Mesendoderm (in vitro differentiated cells): ENCODE measurements at regions not wholly inside any gene's neighbourhood (a gene's known extent, or its start where the extent isn't known, plus 50 kb on each side); places are given as distances from the start of the nearest gene placed in this dataset.

Source experiments
- DNase-seq: peaks from one replicate; pipeline ENCODE4 v3.0.0; 2013
- H2AK5ac ChIP-seq: 2 replicates; pipeline ENCODE4 v1.6.1; 2013; ENCODE audit warnings: low read length, inconsistent platforms
- H2BK120ac ChIP-seq: 2 replicates; pipeline ENCODE4 v1.6.1; 2013; ENCODE audit warnings: low read depth, mild to moderate bottlenecking, low read length, moderate library complexity, mixed read lengths
- H2BK15ac ChIP-seq: replicated peaks from 2 replicates; pipeline ENCODE4 v1.6.1; 2013; ENCODE audit warnings: low read depth, mild to moderate bottlenecking, moderate library complexity
- H2BK5ac ChIP-seq: 2 replicates; pipeline ENCODE4 v1.6.1; 2013; ENCODE audit warnings: low read length, inconsistent platforms
- H3K18ac ChIP-seq: 2 replicates; pipeline ENCODE4 v1.6.1; 2013; ENCODE audit warnings: mild to moderate bottlenecking, low read length, mixed read lengths
- H3K23ac ChIP-seq: one replicate; pipeline ENCODE4 v1.6.1; 2013; ENCODE audit warnings: low read length
- H3K27ac ChIP-seq: 2 replicates; pipeline ENCODE4 v1.5.1; 2013; ENCODE audit warnings: low read depth, mild to moderate bottlenecking, inconsistent platforms, low read length, moderate library complexity
- H3K27me3 ChIP-seq: 2 replicates; pipeline ENCODE4 v1.6.1; 2013; ENCODE audit warnings: low read length, control low read depth, mild to moderate bottlenecking, inconsistent platforms; ENCODE audit not compliant: insufficient read depth, poor library complexity
- H3K36me3 ChIP-seq: 2 replicates; pipeline ENCODE4 v1.6.1; 2013; ENCODE audit warnings: low read length, inconsistent platforms; ENCODE audit not compliant: control insufficient read depth, insufficient read depth
- H3K4ac ChIP-seq: one replicate; pipeline ENCODE4 v1.6.1; 2013; ENCODE audit warnings: low read depth, mild to moderate bottlenecking, low read length, moderate library complexity
- H3K4me1 ChIP-seq: 2 replicates; pipeline ENCODE4 v1.6.1; 2013; ENCODE audit warnings: low read depth, low read length, inconsistent platforms; ENCODE audit not compliant: control insufficient read depth
- H3K4me2 ChIP-seq: 2 replicates; pipeline ENCODE4 v1.6.1; 2013; ENCODE audit warnings: low read length
- H3K4me3 ChIP-seq: 2 replicates; pipeline ENCODE4 v1.5.1; 2013; ENCODE audit warnings: mild to moderate bottlenecking, low read length
- H3K56ac ChIP-seq: one replicate; pipeline ENCODE4 v1.6.1; 2013; ENCODE audit warnings: low read length
- H3K79me1 ChIP-seq: 2 replicates; pipeline ENCODE4 v1.6.1; 2013; ENCODE audit warnings: low read length, inconsistent platforms
- H3K79me2 ChIP-seq: 2 replicates; pipeline ENCODE4 v1.6.1; 2013; ENCODE audit warnings: mild to moderate bottlenecking, low read length; ENCODE audit not compliant: control insufficient read depth, insufficient read depth
- H3K9ac ChIP-seq: 2 replicates; pipeline ENCODE4 v1.6.1; 2013; ENCODE audit warnings: low read length, inconsistent platforms
- H4K5ac ChIP-seq: one replicate; pipeline ENCODE4 v1.6.1; 2013; ENCODE audit warnings: low read length
- H4K8ac ChIP-seq: one replicate; pipeline ENCODE4 v1.6.1; 2013; ENCODE audit warnings: low read depth, mild to moderate bottlenecking, control low read depth, low read length, moderate library complexity
- WGBS: extraction: QIAGEN DNeasy Blood & Tissue Kit; methylation state at CpG from one replicate; pipeline ENCODE4 v1.1.7; 2013; ENCODE audit warnings: low lambda C conversion rate, missing lambda C conversion rate; ENCODE audit not compliant: insufficient coverage; ENCODE audit errors: extremely low coverage; 5-methylcytosine and 5-hydroxymethylcytosine counted together

DNA sequence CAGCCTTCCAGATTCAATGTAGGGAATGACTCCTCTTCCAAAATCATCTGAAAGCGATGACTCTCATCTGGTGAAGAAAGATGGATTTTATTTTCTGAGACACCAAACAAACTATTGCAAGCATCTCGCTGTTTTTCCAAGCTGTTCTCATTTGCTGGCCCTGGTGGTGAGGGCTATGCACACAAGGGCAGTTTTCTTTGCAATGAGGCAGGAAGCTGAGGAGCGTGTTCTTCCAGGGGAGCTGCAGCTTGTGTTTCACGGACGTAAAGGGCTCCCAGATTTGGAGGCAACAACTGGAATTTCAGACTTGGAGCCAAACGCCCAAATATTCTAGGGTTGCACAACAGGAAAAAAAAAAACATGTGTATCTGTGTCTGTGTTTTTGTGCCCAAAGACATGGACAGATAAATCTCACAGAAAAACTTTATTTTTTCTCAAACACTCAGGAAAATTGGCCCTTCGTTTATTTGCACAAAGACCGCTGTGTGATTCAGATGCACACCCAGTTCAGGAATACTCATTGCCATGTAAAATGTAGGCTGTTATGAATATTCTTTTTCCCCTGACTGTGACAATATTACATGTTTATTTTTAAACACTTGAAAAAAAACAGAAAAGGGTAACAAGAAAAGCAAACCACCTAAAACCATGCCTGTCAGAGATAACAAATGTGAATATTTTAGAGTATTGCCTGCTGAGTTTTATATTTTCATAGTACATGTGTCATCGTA is 151.3 kb downstream of the GAS1 start:
- Histone ChIP-seq H3K4me3 (no peak overlapping the region), H2AK5ac (no peak overlapping the region), H3K4me2 (no peak overlapping the region), H3K4ac (no peak overlapping the region), H3K36me3 (no peaks in the 10 kb centered on the region), H3K79me2 (no peaks in the 10 kb centered on the region), H3K9ac (no peak overlapping the region), H4K8ac (no peak overlapping the region), H3K79me1 (no peaks in the 10 kb centered on the region), H2BK5ac (no peak overlapping the region), H3K56ac (no peak overlapping the region), H4K5ac (no peak overlapping the region), H3K23ac (no peak overlapping the region), H3K27me3 (no peaks in the 10 kb centered on the region), H3K4me1 (no peaks in the 10 kb centered on the region), H3K18ac (no peak overlapping the region), H2BK120ac (no peak overlapping the region), H2BK15ac (no peak overlapping the region), H3K27ac (no peak overlapping the region)
- WGBS, result no CpG with 5 or more reads among the region's 9 CpGs
- peak; percentile 33 for DNase-seq

DNA sequence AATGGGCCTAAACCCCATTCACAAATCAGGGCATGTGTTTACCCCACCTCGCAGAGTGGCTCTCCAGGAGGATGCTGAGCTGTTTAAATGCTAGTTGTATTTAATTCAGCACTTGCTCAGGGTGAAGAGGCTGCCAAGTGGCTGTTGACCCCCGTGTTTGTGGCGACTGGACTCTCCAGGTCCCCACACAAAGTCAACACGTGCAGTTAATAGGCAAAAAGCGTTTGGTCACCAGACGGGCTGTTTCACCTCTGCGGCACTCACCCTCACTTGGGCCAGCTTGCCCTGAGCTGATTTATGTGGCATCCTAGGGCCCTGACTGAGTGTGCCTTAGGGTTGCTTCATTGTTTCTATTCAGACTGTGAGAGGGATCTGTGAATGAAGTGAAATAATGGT is 152.3 kb downstream of the GAS1 start:
- Histone ChIP-seq H3K27me3 (no peaks in the 10 kb centered on the region), H4K8ac (no peak overlapping the region), H3K4ac (no peak overlapping the region), H3K27ac (no peak overlapping the region), H3K4me3 (no peak overlapping the region), H3K79me1 (no peaks in the 10 kb centered on the region), H3K23ac (no peak overlapping the region), H4K5ac (no peak overlapping the region), H2BK5ac (no peak overlapping the region), H3K4me2 (no peak overlapping the region), H2BK15ac (no peak overlapping the region), H3K79me2 (no peaks in the 10 kb centered on the region), H3K56ac (no peak overlapping the region), H3K9ac (no peak overlapping the region), H2BK120ac (no peak overlapping the region), H3K18ac (no peak overlapping the region), H2AK5ac (no peak overlapping the region), H3K36me3 (no peaks in the 10 kb centered on the region), H3K4me1 (no peaks in the 10 kb centered on the region)
- no CpG with 5 or more reads among the region's 7 CpGs for WGBS
- no peak for DNase-seq

DNA sequence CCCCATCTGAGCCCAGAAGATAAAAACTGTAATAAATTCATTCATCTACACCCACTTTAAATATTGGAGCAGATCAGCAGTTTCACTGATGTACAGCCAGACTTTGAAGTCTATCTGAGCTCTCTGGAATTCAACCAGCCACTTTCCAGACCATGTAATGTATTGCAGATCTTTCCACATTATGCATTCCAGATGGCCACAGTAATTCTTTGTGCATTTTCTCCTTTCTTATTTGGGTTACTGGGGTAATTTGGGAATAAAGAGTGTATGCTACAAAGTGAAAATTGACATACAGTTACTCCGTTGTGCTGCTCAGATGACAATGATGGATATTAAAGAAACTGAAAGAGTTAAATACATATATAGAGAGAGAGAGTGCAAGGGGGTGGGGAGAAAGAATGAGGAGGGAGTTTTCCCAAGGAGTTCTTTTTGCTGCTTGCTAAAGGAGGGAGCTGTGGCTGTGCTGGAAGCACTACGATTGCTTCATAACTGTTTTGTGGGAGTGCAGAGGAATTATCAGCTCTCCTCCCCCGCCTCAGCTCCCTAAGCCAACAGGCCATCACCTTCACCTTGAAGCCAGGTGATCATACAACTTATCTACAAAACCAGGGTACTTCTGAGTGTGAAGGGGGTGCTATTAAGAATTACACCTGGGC is 152.8 kb downstream of the GAS1 start:
- Histone ChIP-seq H2BK120ac (no peak overlapping the region), H3K18ac (no peak overlapping the region), H3K36me3 (no peaks in the 10 kb centered on the region), H3K4me2 (no peak overlapping the region), H3K79me2 (no peaks in the 10 kb centered on the region), H2AK5ac (no peak overlapping the region), H3K4me1 (no peaks in the 10 kb centered on the region), H3K4ac (no peak overlapping the region), H3K27me3 (no peaks in the 10 kb centered on the region), H2BK5ac (no peak overlapping the region), H2BK15ac (no peak overlapping the region), H3K56ac (no peak overlapping the region), H3K4me3 (no peak overlapping the region), H3K27ac (no peak overlapping the region), H3K9ac (no peak overlapping the region), H3K23ac (no peak overlapping the region), H3K79me1 (no peaks in the 10 kb centered on the region), H4K5ac (no peak overlapping the region), H4K8ac (no peak overlapping the region)
- no CpG with 5 or more reads among the region's 3 CpGs for WGBS
- no peak for DNase-seq

DNA sequence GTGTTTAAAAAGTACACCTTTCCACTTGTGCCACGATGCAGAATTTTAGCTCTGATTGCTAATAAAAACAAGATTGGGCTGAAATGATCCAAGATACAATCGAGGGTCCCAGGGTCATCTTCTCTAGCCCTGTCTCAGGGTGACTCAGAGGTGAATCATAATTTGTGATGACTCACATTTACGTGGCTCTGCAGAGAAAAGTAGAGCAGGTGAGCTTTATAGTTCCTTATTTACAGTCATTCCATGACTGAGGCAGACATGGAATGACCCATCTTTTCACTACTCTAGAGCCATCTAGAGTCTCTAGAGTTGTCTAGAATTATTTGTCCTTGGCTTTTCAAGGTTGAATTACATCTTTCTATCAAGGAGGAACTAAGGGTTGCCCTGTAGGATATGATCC is 155.2 kb downstream of the GAS1 start:
- no peak overlapping the region for H3K27ac ChIP-seq
- no peak overlapping the region for H3K4me2 ChIP-seq
- H3K27me3 ChIP-seq, result no peaks in the 10 kb centered on the region
- no peak overlapping the region for H3K56ac ChIP-seq
- H3K23ac ChIP-seq, result no peak overlapping the region
- no peak overlapping the region for H4K8ac ChIP-seq
- H2BK15ac ChIP-seq, result no peak overlapping the region
- no peak overlapping the region for H2AK5ac ChIP-seq
- no peak overlapping the region for H2BK5ac ChIP-seq
- H3K79me1 ChIP-seq, result no peaks in the 10 kb centered on the region
- H3K4me1 ChIP-seq, result no peaks in the 10 kb centered on the region
- no peak for DNase-seq
- no peak overlapping the region for H3K9ac ChIP-seq
- no peak overlapping the region for H3K18ac ChIP-seq
- no peak overlapping the region for H3K4ac ChIP-seq
- H3K79me2 ChIP-seq, result no peaks in the 10 kb centered on the region
- H3K4me3 ChIP-seq, result no peak overlapping the region
- no peak overlapping the region for H4K5ac ChIP-seq
- no CpG with 5 or more reads among the region's 3 CpGs for WGBS
- no peak overlapping the region for H2BK120ac ChIP-seq
- H3K36me3 ChIP-seq, result no peaks in the 10 kb centered on the region

DNA sequence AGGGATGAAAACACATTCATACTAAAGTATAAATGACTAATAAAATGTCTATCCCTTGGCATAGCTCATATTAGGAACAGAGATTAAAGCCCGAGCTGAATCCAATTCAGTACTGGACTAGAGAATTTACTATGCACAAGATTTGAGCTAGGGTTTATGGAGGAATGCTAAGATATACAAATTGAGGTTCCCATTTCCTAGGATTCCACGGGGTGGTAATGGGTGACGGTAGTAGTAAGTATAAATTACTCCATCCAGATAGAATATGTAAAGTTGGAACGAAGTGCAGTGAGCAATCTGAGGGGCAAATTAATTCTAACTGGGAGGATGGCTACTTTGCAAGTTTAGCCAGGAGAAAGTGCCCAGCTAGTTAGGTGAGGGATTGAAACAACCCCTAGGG is 156.5 kb downstream of the GAS1 start:
- no peak overlapping the region for H3K18ac ChIP-seq
- H4K8ac ChIP-seq, result no peak overlapping the region
- no peaks in the 10 kb centered on the region for H3K27me3 ChIP-seq
- H2BK120ac ChIP-seq, result no peak overlapping the region
- H3K79me1 ChIP-seq, result no peaks in the 10 kb centered on the region
- no peaks in the 10 kb centered on the region for H3K79me2 ChIP-seq
- H3K4ac ChIP-seq, result no peak overlapping the region
- no peak overlapping the region for H3K27ac ChIP-seq
- H3K23ac ChIP-seq, result no peak overlapping the region
- DNase-seq, result no peak
- no peak overlapping the region for H2BK15ac ChIP-seq
- no peak overlapping the region for H4K5ac ChIP-seq
- WGBS, result no CpG with 5 or more reads among the region's 4 CpGs
- H2AK5ac ChIP-seq, result no peak overlapping the region
- H2BK5ac ChIP-seq, result no peak overlapping the region
- no peak overlapping the region for H3K56ac ChIP-seq
- H3K9ac ChIP-seq, result no peak overlapping the region
- H3K4me1 ChIP-seq, result no peaks in the 10 kb centered on the region
- no peak overlapping the region for H3K4me3 ChIP-seq
- H3K4me2 ChIP-seq, result no peak overlapping the region
- H3K36me3 ChIP-seq, result no peaks in the 10 kb centered on the region

DNA sequence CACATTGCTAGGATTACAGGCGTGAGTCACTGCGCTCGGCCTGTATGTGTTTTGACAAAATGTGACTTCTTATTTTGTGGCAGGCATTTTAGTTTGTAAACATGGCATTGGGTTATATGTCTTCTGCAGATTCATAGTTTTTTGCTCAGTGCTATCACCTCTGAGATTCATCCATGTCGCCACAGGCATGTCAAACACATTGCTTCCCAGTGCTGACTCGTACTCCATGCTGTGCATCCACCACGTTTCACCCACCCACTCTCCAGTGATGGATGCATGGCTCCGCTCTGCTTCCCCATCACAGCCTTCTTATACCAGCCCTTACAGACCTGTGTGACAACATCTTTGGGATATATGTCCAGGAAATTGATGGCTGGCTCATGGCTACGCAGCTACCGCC is 158.8 kb downstream of the GAS1 start:
- H2BK15ac ChIP-seq, result no peak overlapping the region
- H3K56ac ChIP-seq, result no peak overlapping the region
- no peak for DNase-seq
- no peak overlapping the region for H3K18ac ChIP-seq
- H3K4me2 ChIP-seq, result no peak overlapping the region
- no peak overlapping the region for H2BK5ac ChIP-seq
- no peaks in the 10 kb centered on the region for H3K79me1 ChIP-seq
- H4K5ac ChIP-seq, result no peak overlapping the region
- H3K36me3 ChIP-seq, result no peaks in the 10 kb centered on the region
- no peak overlapping the region for H3K4me3 ChIP-seq
- no peak overlapping the region for H2BK120ac ChIP-seq
- no peak overlapping the region for H3K23ac ChIP-seq
- H3K4ac ChIP-seq, result no peak overlapping the region
- WGBS, result no CpG with 5 or more reads among the region's 9 CpGs
- H2AK5ac ChIP-seq, result no peak overlapping the region
- H3K4me1 ChIP-seq, result no peaks in the 10 kb centered on the region
- no peaks in the 10 kb centered on the region for H3K79me2 ChIP-seq
- H3K9ac ChIP-seq, result no peak overlapping the region
- no peak overlapping the region for H4K8ac ChIP-seq
- H3K27ac ChIP-seq, result no peak overlapping the region
- H3K27me3 ChIP-seq, result no peaks in the 10 kb centered on the region
